C4-2B (cell line): ENCODE measurements at regions not wholly inside any gene's neighbourhood (a gene's known extent, or its start where the extent isn't known, plus 50 kb on each side); places are given as distances from the start of the nearest gene placed in this dataset.

Experiments
- H3K27ac ChIP-seq: fragments of 450-650 bp; 2 replicates; pipeline ENCODE4 v1.5.1; 2017
- CTCF ChIP-seq: fragments of 450-650 bp; conservative IDR thresholded peaks from 2 replicates; pipeline ENCODE4 v1.5.1; 2017; ENCODE audit warnings: mild to moderate bottlenecking
- ZFX ChIP-seq: fragments of 450-650 bp; IDR thresholded peaks from 2 replicates; pipeline ENCODE4 v1.6.1; 2017

GRCh38 chr13:69092615-69093322 is 1014.9 kb upstream of the ATXN8OS start:
- no peak overlapping the region for H3K27ac ChIP-seq
- no peak for TF ChIP-seq CTCF
- no peak for TF ChIP-seq ZFX

- no peak for TF ChIP-seq ZFX
- no peak overlapping the region for H3K27ac ChIP-seq
Observed at GRCh38 chr13:69077267-69077666, 1030.4 kb upstream of the ATXN8OS start.

- no peak overlapping the region for H3K27ac ChIP-seq
Observed at GRCh38 chr13:69069554-69070133, 1038.0 kb upstream of the ATXN8OS start.

GRCh38 chr13:69050696-69051095 is 1056.9 kb upstream of the ATXN8OS start:
- no peak overlapping the region for H3K27ac ChIP-seq
- no peak for TF ChIP-seq ZFX
- no peak for TF ChIP-seq CTCF

More at GRCh38 chr13:69069554-69070133, 1038.0 kb upstream of the ATXN8OS start:
- TF ChIP-seq ZFX (no peak), CTCF (no peak)

- no peak overlapping the region for H3K27ac ChIP-seq
- no peak for TF ChIP-seq CTCF
- TF ChIP-seq ZFX: no peak
Observed at GRCh38 chr13:69044629-69045028, 1063.0 kb upstream of the ATXN8OS start.

- TF ChIP-seq CTCF (no peak), ZFX (no peak)
- no peak overlapping the region for H3K27ac ChIP-seq
Observed at GRCh38 chr13:69040898-69041297, 1066.7 kb upstream of the ATXN8OS start.

GRCh38 chr13:69035771-69036170 is 1071.9 kb upstream of the ATXN8OS start:
- H3K27ac ChIP-seq: no peak overlapping the region
- TF ChIP-seq CTCF: no peak

GRCh38 chr13:69028936-69029335 is 1078.7 kb upstream of the ATXN8OS start:
- TF ChIP-seq ZFX: no peak
- TF ChIP-seq CTCF: no peak
- H3K27ac ChIP-seq: no peak overlapping the region
